Mucosa of descending colon (tissue), 3 donors: ENCODE measurements at regions not wholly inside any gene's neighbourhood (a gene's known extent, or its start where the extent isn't known, plus 50 kb on each side); places are given as distances from the start of the nearest gene placed in this dataset.
"Not testable (repeated sequence)": the region's sequence is repeated elsewhere in the genome, so short reads cannot be mapped to it uniquely, and the experiment has no call there.

Experiments
- ATAC-seq: fragments of 200-7000 bp; cut with Tn5 transposase; one replicate; pipeline ENCODE4 v1.9.1; 2020; ENCODE audit warnings: mild to moderate bottlenecking, moderate library complexity
- DNase-seq, 3 donors: peaks; one replicate each; pipeline ENCODE4 v3.0.0-alpha.2; 2020
- H3K36me3 ChIP-seq: fragments of 200-600 bp; one replicate; pipeline ENCODE4 v1.8.0; 2021; ENCODE audit warnings: low read depth, mild to moderate bottlenecking
- H3K4me1 ChIP-seq: fragments of 200-600 bp; one replicate; pipeline ENCODE4 v1.8.0; 2021; ENCODE audit warnings: low read depth, mild to moderate bottlenecking
- H3K4me3 ChIP-seq: fragments of 200-600 bp; one replicate; pipeline ENCODE4 v1.8.0; 2021; ENCODE audit warnings: mild to moderate bottlenecking
- H3K9me3 ChIP-seq: fragments of 200-600 bp; one replicate; pipeline ENCODE4 v1.8.0; 2021; ENCODE audit warnings: mild to moderate bottlenecking
- CTCF ChIP-seq: fragments of 200-600 bp; IDR thresholded peaks from one replicate; pipeline ENCODE4 v1.8.0; 2022; ENCODE audit warnings: antibody characterized with exemption, mild to moderate bottlenecking
- intact Hi-C, 2 donors: fragments of 100-400 bp; cut with DNase I in 1 of 2; cut with micrococcal nuclease in 1 of 2; formaldehyde crosslinking; loops; one replicate each; pipeline versions ENCODE4 v1.11.0 to v1.11.1; 2022; cut with DNase I, micrococcal nuclease
- donor health status: DM: no; HTN: no; CAD: no; lungs with moderate emphysema.
- donor health status: DM: no; HTN: no; CAD: no.
- donor health status: DM: no; HTN: yes; CAD: no.

- DNase-seq (no peak), ATAC-seq (no peak)
- H3K4me1 ChIP-seq: no peaks in the 10 kb centered on the region
- H3K4me3 ChIP-seq: no peak overlapping the region
- no peak for TF ChIP-seq CTCF
- H3K36me3 ChIP-seq: no peaks in the 10 kb centered on the region
- intact Hi-C loops: no loop called here
- no peaks in the 10 kb centered on the region for H3K9me3 ChIP-seq
Measured at GRCh38 chr1:55800503-55800902, 585.3 kb upstream of the USP24 start.

DNA sequence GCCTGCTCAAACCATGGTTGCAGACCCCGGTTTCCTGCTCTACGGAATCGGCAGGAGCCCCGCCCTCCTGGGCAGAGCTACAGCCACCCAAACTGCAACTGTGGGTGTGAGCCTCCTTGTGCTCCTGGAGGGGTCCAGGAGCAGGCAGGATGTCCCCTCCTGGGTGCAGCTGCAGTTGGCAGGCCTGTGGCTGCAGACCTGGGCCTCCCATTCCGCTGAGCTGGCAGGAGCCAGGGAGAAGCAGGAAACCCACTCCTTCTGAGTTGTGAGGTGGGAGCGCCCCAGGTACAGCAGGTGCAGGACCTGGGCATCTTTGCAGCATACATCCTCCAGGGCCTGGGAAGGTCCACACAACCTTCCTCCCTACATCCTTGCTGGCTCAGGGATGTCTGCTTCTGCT lies 578.7 kb upstream of the USP24 start:
- no peaks in the 10 kb centered on the region for H3K36me3 ChIP-seq
- H3K4me3 ChIP-seq: no peak overlapping the region
- no peak for ATAC-seq
- DNase-seq: no peak
- no peaks in the 10 kb centered on the region for H3K9me3 ChIP-seq
- H3K4me1 ChIP-seq: no peaks in the 10 kb centered on the region
- no peak for TF ChIP-seq CTCF
- intact Hi-C loops: no loop called here

DNA sequence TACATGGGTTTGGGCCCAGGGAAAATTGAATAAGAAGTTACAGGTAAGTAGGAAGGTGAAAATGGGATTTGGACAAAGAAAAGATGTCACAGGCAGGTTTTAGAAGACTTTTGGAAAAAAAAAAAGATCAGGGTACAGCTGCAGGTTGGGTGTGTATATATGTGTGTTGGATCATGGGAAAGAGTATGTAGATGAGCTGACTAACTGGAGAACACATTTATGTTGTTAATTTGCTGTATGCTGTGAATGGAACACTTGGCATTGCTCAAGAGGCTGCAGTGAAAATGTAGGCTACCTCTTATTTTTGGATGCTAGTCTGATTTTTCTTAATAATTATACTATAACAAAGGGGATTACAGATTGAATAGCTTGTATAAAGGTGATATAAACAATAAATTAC lies 577.7 kb upstream of the USP24 start:
- intact Hi-C loops: no loop called here
- no peak for ATAC-seq
- no peak for TF ChIP-seq CTCF
- no peak for DNase-seq
- Histone ChIP-seq H3K9me3 (no peaks in the 10 kb centered on the region), H3K4me3 (no peak overlapping the region), H3K4me1 (no peaks in the 10 kb centered on the region), H3K36me3 (no peaks in the 10 kb centered on the region)

- Histone ChIP-seq H3K36me3 (no peaks in the 10 kb centered on the region), H3K9me3 (no peaks in the 10 kb centered on the region), H3K4me3 (no peak overlapping the region), H3K4me1 (no peaks in the 10 kb centered on the region)
- intact Hi-C loops: no loop called here
- DNase-seq: no peak
- no peak for TF ChIP-seq CTCF
- no peak for ATAC-seq
Measured at GRCh38 chr1:55789466-55789865, 574.3 kb upstream of the USP24 start.

DNA sequence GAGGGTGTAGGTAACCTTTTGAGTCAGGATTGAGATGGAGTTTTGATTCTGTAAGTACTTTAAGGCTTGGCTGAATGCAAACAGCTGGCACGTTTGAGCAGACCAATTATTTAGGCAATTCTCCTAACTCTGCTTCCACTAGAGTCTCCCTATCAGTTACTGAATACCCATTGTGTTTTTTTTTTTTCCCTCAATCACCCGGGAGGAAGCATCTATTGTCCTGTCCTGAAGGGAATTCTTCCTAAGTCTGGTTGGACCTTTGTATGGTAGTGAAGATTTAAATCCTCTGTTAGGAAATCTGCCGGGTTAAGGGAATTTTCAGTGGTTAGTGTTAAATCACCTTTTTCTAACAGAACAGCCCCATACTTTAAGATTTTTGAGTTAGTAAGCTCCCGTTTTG lies 571.2 kb upstream of the USP24 start:
- no peaks in the 10 kb centered on the region for H3K9me3 ChIP-seq
- H3K36me3 ChIP-seq: no peaks in the 10 kb centered on the region
- no peak for DNase-seq
- intact Hi-C loops: no loop called here
- no peaks in the 10 kb centered on the region for H3K4me1 ChIP-seq
- no peak for ATAC-seq
- H3K4me3 ChIP-seq: no peak overlapping the region
- no peak for TF ChIP-seq CTCF

DNA sequence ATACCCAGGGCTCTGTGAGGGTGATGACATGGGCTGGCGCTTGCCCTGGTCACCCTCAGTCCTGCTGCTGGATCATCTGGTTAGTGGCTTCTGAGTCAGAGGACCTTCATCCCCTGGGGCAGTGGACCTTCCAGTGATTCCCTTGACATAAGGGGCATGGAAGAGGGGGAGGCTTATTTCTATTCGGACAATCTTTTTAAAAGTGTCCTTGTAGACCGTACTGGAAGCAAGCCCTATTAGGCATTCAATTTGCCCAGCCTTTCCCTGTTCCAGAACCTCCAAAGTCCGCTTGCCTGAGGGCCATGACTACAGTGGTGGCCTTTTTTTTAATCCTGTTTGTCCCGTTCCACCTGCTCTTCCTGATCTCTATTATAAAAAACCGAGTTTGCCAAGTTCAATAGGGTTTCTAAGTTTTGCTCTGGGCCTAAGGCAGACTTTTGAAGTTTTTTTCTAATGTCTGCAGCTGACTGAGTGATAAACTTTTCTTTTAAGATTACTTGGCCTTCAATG lies 569.8 kb upstream of the USP24 start:
- H3K4me1 ChIP-seq, ATAC-seq, intact Hi-C loops, H3K4me3 ChIP-seq, H3K9me3 ChIP-seq, DNase-seq, H3K36me3 ChIP-seq: not testable (repeated sequence)
